GM23338 (cell line): ENCODE measurements at regions not wholly inside any gene's neighbourhood (a gene's known extent, or its start where the extent isn't known, plus 50 kb on each side); places are given as distances from the start of the nearest gene placed in this dataset.

Experiments
- ATAC-seq: fragments of 200-7000 bp; cut with Tn5 transposase; 3 replicates; pipeline ENCODE4 v1.9.1; 2020
- DNase-seq: peaks from one replicate; pipeline ENCODE4 v3.0.0-alpha.2; 2015; ENCODE audit warnings: low spot score
- H2AFZ ChIP-seq: fragments of 200-600 bp; sonication (generic); 2 replicates; pipeline ENCODE4 v1.8.0; 2016; ENCODE audit warnings: antibody characterized with exemption, mild to moderate bottlenecking, moderate library complexity
- H3F3A ChIP-seq: fragments of 200-600 bp; sonication (generic); replicated peaks from 2 replicates; pipeline ENCODE4 v1.8.0; 2017; ENCODE audit warnings: antibody characterized with exemption, mixed run types, low read depth
- H3K27ac ChIP-seq: fragments of 200-600 bp; sonication (generic); 2 replicates; pipeline ENCODE4 v1.6.1; 2016; ENCODE audit warnings: low read depth
- H3K27me3 ChIP-seq: fragments of 200-600 bp; sonication (generic); 2 replicates; pipeline ENCODE4 v1.8.0; 2016; ENCODE audit warnings: mild to moderate bottlenecking, mixed run types, moderate library complexity; ENCODE audit not compliant: insufficient read depth
- H3K36me3 ChIP-seq: fragments of 200-600 bp; sonication (generic); 2 replicates; pipeline ENCODE4 v1.8.0; 2016; ENCODE audit warnings: mild to moderate bottlenecking; ENCODE audit not compliant: insufficient read depth
- H3K4me1 ChIP-seq: fragments of 200-600 bp; sonication (generic); 2 replicates; pipeline ENCODE4 v1.8.0; 2016; ENCODE audit warnings: mild to moderate bottlenecking, moderate library complexity; ENCODE audit not compliant: insufficient read depth
- H3K4me2 ChIP-seq: fragments of 200-600 bp; sonication (generic); 2 replicates; pipeline ENCODE4 v1.7.1; 2017; ENCODE audit warnings: mixed run types
- H3K4me3 ChIP-seq: fragments of 200-600 bp; sonication (generic); 2 replicates; pipeline ENCODE4 v1.6.1; 2016; ENCODE audit warnings: mixed run types
- H3K79me2 ChIP-seq: fragments of 200-600 bp; sonication (generic); replicated peaks from 2 replicates; pipeline ENCODE4 v1.8.0; 2017; ENCODE audit warnings: mild to moderate bottlenecking; ENCODE audit not compliant: insufficient read depth
- H3K9me2 ChIP-seq: fragments of 200-600 bp; sonication (generic); 2 replicates; pipeline ENCODE4 v1.8.0; 2017; ENCODE audit not compliant: insufficient read depth
- H4K20me1 ChIP-seq: fragments of 200-600 bp; sonication (generic); replicated peaks from 2 replicates; pipeline ENCODE4 v1.8.0; 2017; ENCODE audit warnings: mild to moderate bottlenecking; ENCODE audit not compliant: insufficient read depth
- H3K27ac Mint-ChIP-seq: 2 replicates; pipeline ENCODE4 v1.8.0; 2020; ENCODE audit warnings: inconsistent platforms, mild to moderate bottlenecking, moderate library complexity, mixed read lengths
- H3K27me3 Mint-ChIP-seq: 3 replicates; pipeline ENCODE4 v1.8.0; 2022; ENCODE audit warnings: low read depth, mild to moderate bottlenecking, moderate library complexity, mixed read lengths, inconsistent platforms; ENCODE audit not compliant: insufficient read depth, poor library complexity
- H3K36me3 Mint-ChIP-seq: 3 replicates; pipeline ENCODE4 v1.8.0; 2021; ENCODE audit warnings: low read depth, mild to moderate bottlenecking, inconsistent platforms, moderate library complexity, mixed read lengths
- H3K4me1 Mint-ChIP-seq: 3 replicates; pipeline ENCODE4 v1.8.0; 2020; ENCODE audit warnings: mild to moderate bottlenecking, inconsistent platforms, mixed read lengths
- H3K4me3 Mint-ChIP-seq: 3 replicates; pipeline ENCODE4 v1.8.0; 2021; ENCODE audit warnings: moderate library complexity, mild to moderate bottlenecking, inconsistent platforms, mixed read lengths
- H3K9me3 Mint-ChIP-seq: 3 replicates; pipeline ENCODE4 v1.8.0; 2020; ENCODE audit warnings: moderate library complexity, mild to moderate bottlenecking, inconsistent platforms, mixed read lengths
- CREB1 ChIP-seq: fragments of 250-450 bp; sonication (Bioruptor Pico); IDR thresholded peaks from 2 replicates; pipeline ENCODE4 v1.5.0; 2020; ENCODE audit warnings: low read depth, mild to moderate bottlenecking, moderate library complexity
- EZH2 ChIP-seq: fragments of 200-600 bp; sonication (generic); IDR thresholded peaks from one replicate; pipeline ENCODE4 v1.8.0; 2017; ENCODE audit warnings: antibody characterized with exemption, mild to moderate bottlenecking, low read depth; ENCODE audit not compliant: unreplicated experiment
- EZH2phosphoT487 ChIP-seq: fragments of 200-600 bp; sonication (generic); IDR thresholded peaks from one replicate; pipeline ENCODE4 v1.8.1; 2018; ENCODE audit warnings: antibody characterized with exemption; ENCODE audit not compliant: unreplicated experiment
- JUNB ChIP-seq: IDR thresholded peaks from one replicate; pipeline ENCODE4 v1.6.1; 2016; ENCODE audit warnings: antibody characterized with exemption; ENCODE audit not compliant: unreplicated experiment
- NANOG ChIP-seq: IDR thresholded peaks from 2 replicates; pipeline ENCODE4 v1.6.1; 2016; ENCODE audit warnings: antibody characterized with exemption, borderline replicate concordance
- POLR2AphosphoS5 ChIP-seq: IDR thresholded peaks from 2 replicates; pipeline ENCODE4 v1.6.1; 2016; ENCODE audit warnings: antibody characterized with exemption, low read depth
- STAT1 ChIP-seq: IDR thresholded peaks from one replicate; pipeline ENCODE4 v1.6.1; 2016; ENCODE audit warnings: antibody characterized with exemption; ENCODE audit not compliant: unreplicated experiment
- ZNF114 ChIP-seq: fragments of 250-450 bp; sonication (Bioruptor Pico); IDR thresholded peaks from 2 replicates; pipeline ENCODE4 v1.5.0; 2020; ENCODE audit warnings: mild to moderate bottlenecking, moderate library complexity
- ZNF331 ChIP-seq: fragments of 250-450 bp; sonication (Bioruptor Pico); IDR thresholded peaks from 2 replicates; pipeline ENCODE4 v1.5.0; 2020; ENCODE audit warnings: low read depth, mild to moderate bottlenecking, moderate library complexity
- TF ChIP-seq, protein P1 (sequence below): IDR thresholded peaks from one replicate; pipeline ENCODE4 v1.6.1; 2018; ENCODE audit warnings: antibody characterized with exemption; ENCODE audit not compliant: unreplicated experiment
- TF ChIP-seq, protein P2 (sequence below), 2 experiments: fragments of 200-600 bp in 1 of 2; sonication (generic) in 1 of 2; conservative IDR thresholded peaks; 2 replicates each; pipeline versions ENCODE4 v1.5.1 to v1.6.1; 2016 to 2017; ENCODE audit warnings: antibody characterized with exemption in 2 of 2, low read depth in 2 of 2, mild to moderate bottlenecking in 2 of 2, moderate library complexity in 1 of 2
- TF ChIP-seq, protein P3 (sequence below): fragments of 250-450 bp; sonication (Bioruptor Pico); IDR thresholded peaks from 2 replicates; pipeline ENCODE4 v1.5.0; 2020; ENCODE audit warnings: mild to moderate bottlenecking, moderate library complexity
- TF ChIP-seq, protein P4 (sequence below): IDR thresholded peaks from 2 replicates; pipeline ENCODE4 v1.6.1; 2016; ENCODE audit warnings: antibody characterized with exemption

DNA sequence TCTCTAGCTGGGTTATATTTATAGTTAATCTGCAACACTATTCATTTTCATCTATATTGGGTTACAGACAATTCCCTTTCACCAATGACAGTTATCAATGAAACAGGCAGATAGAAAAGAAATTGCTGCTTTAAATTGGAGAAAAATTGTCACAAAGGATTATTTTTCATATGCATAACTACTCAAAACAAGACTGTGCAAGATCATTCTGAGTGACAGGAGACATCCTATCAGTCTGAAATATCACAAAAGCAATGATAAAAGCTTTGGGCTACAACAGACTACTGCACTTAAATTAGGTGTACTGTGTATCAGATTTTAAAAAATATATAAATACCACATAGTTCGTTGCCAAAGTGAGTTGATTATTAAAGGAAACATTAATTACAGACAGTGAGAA lies 722.6 kb downstream of the ARAP2 start:
- no peak overlapping the region for H3K27ac ChIP-seq
- Mint-ChIP-seq H3K4me1 (peaks cover 18% of the 10 kb centered on the region; the same call in 2 of the 3 replicates), H3K27ac (no peak overlapping the region), H3K9me3 (peaks cover 12% of the 10 kb centered on the region; the same call in 2 of the 3 replicates), H3K27me3 (no peaks in the 10 kb centered on the region), H3K36me3 (peaks cover 11% of the 10 kb centered on the region; the same call in 2 of the 3 replicates), H3K4me3 (no peak overlapping the region)
- H3K36me3 ChIP-seq: no peaks in the 10 kb centered on the region
- TF ChIP-seq, protein P1, sequence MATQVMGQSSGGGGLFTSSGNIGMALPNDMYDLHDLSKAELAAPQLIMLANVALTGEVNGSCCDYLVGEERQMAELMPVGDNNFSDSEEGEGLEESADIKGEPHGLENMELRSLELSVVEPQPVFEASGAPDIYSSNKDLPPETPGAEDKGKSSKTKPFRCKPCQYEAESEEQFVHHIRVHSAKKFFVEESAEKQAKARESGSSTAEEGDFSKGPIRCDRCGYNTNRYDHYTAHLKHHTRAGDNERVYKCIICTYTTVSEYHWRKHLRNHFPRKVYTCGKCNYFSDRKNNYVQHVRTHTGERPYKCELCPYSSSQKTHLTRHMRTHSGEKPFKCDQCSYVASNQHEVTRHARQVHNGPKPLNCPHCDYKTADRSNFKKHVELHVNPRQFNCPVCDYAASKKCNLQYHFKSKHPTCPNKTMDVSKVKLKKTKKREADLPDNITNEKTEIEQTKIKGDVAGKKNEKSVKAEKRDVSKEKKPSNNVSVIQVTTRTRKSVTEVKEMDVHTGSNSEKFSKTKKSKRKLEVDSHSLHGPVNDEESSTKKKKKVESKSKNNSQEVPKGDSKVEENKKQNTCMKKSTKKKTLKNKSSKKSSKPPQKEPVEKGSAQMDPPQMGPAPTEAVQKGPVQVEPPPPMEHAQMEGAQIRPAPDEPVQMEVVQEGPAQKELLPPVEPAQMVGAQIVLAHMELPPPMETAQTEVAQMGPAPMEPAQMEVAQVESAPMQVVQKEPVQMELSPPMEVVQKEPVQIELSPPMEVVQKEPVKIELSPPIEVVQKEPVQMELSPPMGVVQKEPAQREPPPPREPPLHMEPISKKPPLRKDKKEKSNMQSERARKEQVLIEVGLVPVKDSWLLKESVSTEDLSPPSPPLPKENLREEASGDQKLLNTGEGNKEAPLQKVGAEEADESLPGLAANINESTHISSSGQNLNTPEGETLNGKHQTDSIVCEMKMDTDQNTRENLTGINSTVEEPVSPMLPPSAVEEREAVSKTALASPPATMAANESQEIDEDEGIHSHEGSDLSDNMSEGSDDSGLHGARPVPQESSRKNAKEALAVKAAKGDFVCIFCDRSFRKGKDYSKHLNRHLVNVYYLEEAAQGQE: no peak
- TF ChIP-seq, protein P2, sequence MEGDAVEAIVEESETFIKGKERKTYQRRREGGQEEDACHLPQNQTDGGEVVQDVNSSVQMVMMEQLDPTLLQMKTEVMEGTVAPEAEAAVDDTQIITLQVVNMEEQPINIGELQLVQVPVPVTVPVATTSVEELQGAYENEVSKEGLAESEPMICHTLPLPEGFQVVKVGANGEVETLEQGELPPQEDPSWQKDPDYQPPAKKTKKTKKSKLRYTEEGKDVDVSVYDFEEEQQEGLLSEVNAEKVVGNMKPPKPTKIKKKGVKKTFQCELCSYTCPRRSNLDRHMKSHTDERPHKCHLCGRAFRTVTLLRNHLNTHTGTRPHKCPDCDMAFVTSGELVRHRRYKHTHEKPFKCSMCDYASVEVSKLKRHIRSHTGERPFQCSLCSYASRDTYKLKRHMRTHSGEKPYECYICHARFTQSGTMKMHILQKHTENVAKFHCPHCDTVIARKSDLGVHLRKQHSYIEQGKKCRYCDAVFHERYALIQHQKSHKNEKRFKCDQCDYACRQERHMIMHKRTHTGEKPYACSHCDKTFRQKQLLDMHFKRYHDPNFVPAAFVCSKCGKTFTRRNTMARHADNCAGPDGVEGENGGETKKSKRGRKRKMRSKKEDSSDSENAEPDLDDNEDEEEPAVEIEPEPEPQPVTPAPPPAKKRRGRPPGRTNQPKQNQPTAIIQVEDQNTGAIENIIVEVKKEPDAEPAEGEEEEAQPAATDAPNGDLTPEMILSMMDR (conservative IDR thresholded peaks at IDR 0.05; ENCODE audit: low read depth in 2 of 2): no peak
- TF ChIP-seq, protein P3, sequence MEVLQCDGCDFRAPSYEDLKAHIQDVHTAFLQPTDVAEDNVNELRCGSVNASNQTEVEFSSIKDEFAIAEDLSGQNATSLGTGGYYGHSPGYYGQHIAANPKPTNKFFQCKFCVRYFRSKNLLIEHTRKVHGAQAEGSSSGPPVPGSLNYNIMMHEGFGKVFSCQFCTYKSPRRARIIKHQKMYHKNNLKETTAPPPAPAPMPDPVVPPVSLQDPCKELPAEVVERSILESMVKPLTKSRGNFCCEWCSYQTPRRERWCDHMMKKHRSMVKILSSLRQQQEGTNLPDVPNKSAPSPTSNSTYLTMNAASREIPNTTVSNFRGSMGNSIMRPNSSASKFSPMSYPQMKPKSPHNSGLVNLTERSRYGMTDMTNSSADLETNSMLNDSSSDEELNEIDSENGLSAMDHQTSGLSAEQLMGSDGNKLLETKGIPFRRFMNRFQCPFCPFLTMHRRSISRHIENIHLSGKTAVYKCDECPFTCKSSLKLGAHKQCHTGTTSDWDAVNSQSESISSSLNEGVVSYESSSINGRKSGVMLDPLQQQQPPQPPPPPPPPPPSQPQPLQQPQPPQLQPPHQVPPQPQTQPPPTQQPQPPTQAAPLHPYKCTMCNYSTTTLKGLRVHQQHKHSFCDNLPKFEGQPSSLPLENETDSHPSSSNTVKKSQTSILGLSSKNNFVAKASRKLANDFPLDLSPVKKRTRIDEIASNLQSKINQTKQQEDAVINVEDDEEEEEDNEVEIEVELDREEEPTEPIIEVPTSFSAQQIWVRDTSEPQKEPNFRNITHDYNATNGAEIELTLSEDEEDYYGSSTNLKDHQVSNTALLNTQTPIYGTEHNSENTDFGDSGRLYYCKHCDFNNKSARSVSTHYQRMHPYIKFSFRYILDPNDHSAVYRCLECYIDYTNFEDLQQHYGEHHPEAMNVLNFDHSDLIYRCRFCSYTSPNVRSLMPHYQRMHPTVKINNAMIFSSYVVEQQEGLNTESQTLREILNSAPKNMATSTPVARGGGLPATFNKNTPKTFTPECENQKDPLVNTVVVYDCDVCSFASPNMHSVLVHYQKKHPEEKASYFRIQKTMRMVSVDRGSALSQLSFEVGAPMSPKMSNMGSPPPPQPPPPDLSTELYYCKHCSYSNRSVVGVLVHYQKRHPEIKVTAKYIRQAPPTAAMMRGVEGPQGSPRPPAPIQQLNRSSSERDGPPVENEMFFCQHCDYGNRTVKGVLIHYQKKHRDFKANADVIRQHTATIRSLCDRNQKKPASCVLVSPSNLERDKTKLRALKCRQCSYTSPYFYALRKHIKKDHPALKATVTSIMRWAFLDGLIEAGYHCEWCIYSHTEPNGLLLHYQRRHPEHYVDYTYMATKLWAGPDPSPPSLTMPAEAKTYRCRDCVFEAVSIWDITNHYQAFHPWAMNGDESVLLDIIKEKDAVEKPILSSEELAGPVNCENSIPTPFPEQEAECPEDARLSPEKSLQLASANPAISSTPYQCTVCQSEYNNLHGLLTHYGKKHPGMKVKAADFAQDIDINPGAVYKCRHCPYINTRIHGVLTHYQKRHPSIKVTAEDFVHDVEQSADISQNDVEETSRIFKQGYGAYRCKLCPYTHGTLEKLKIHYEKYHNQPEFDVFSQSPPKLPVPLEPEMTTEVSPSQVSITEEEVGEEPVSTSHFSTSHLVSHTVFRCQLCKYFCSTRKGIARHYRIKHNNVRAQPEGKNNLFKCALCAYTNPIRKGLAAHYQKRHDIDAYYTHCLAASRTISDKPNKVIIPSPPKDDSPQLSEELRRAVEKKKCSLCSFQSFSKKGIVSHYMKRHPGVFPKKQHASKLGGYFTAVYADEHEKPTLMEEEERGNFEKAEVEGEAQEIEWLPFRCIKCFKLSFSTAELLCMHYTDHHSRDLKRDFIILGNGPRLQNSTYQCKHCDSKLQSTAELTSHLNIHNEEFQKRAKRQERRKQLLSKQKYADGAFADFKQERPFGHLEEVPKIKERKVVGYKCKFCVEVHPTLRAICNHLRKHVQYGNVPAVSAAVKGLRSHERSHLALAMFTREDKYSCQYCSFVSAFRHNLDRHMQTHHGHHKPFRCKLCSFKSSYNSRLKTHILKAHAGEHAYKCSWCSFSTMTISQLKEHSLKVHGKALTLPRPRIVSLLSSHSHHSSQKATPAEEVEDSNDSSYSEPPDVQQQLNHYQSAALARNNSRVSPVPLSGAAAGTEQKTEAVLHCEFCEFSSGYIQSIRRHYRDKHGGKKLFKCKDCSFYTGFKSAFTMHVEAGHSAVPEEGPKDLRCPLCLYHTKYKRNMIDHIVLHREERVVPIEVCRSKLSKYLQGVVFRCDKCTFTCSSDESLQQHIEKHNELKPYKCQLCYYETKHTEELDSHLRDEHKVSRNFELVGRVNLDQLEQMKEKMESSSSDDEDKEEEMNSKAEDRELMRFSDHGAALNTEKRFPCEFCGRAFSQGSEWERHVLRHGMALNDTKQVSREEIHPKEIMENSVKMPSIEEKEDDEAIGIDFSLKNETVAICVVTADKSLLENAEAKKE (CRISPR knock-in tag): no peak
- TF ChIP-seq JUNB (no peak), EZH2 (no peak), STAT1 (no peak), POLR2AphosphoS5 (no peak), ZNF331 (no peak), CREB1 (CRISPR knock-in tag) (no peak), EZH2phosphoT487 (no peak), NANOG (no peak), ZNF114 (no peak)
- TF ChIP-seq, protein P4, sequence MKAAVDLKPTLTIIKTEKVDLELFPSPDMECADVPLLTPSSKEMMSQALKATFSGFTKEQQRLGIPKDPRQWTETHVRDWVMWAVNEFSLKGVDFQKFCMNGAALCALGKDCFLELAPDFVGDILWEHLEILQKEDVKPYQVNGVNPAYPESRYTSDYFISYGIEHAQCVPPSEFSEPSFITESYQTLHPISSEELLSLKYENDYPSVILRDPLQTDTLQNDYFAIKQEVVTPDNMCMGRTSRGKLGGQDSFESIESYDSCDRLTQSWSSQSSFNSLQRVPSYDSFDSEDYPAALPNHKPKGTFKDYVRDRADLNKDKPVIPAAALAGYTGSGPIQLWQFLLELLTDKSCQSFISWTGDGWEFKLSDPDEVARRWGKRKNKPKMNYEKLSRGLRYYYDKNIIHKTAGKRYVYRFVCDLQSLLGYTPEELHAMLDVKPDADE: no peak
- no peaks in the 10 kb centered on the region for H4K20me1 ChIP-seq
- H3F3A ChIP-seq: no peaks in the 10 kb centered on the region
- H2AFZ ChIP-seq: no peak overlapping the region
- DNase-seq: no peak
- H3K4me1 ChIP-seq: peaks cover 27% of the 10 kb centered on the region
- no peaks in the 10 kb centered on the region for H3K79me2 ChIP-seq
- ATAC-seq: no peak
- no peak overlapping the region for H3K4me3 ChIP-seq
- H3K9me2 ChIP-seq: no peaks in the 10 kb centered on the region
- no peaks in the 10 kb centered on the region for H3K27me3 ChIP-seq
- no peak overlapping the region for H3K4me2 ChIP-seq
